ENCODE measurements at regions not wholly inside any gene's neighbourhood (a gene's known extent, or its start where the extent isn't known, plus 50 kb on each side); places are given as distances from the start of the nearest gene placed in this dataset.

DNA sequence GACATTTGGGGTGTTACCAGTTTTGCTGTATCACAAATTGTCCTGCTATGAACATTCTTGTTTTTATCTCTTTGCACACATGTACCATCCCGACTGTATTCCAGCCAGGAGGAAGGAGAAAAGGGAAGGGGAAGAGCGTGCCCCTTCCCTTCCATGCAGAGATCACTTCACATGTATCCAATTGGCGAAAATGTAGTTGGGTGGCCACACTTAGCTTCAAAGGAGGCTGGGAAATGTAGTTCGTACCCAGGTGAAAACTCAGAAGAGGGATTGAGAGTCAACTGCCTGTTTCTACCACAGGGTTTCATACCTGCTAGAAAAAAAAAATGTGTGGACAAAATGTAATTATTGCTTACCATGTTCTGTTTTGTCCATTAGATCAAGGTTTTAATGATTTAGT is 189.1 kb upstream of the PELI2 start:
- Mint-ChIP-seq H3K27ac (no peak overlapping the region), H3K9me3 (ENCODE audit: insufficient read depth) (no peaks in the 10 kb centered on the region), H3K4me1 (no peaks in the 10 kb centered on the region), H3K4me3 (no peak overlapping the region), H3K27me3 (no peaks in the 10 kb centered on the region)
- 100% methylated on average over 1 of the region's 4 CpGs for WGBS (ENCODE audit: insufficient coverage)
- no peak for ATAC-seq (ENCODE audit: low read depth)
- peaks cover 0 to 3% (median 0%) of the 10 kb centered on the region in 3 donors for H3K9me3 ChIP-seq (ENCODE audit: control extremely low read depth in 1 of 3, control insufficient read depth in 2 of 3, insufficient read depth in 1 of 3, low read length in 2 of 3)
- H3K79me2 ChIP-seq (ENCODE audit: control insufficient read depth, insufficient read depth, low read length): no peaks in the 10 kb centered on the region
- no peaks in the 10 kb centered on the region for H3K4me1 ChIP-seq (ENCODE audit: control insufficient read depth in 2 of 2, insufficient read depth in 2 of 2, low read length in 2 of 2)
- H2AFZ ChIP-seq (ENCODE audit: insufficient read depth, low read depth, low read length, poor library complexity, severe bottlenecking): no peak overlapping the region
- ChIA-PET CTCF (no interaction called here), POLR2A (no interaction called here)
- H3K4me3 ChIP-seq (ENCODE audit: control extremely low read depth in 1 of 5, extremely low read depth in 1 of 5, insufficient read depth in 1 of 5, low read depth in 2 of 5, low read length in 4 of 5): no peak overlapping the region
- no peak for DNase-seq
- no peak overlapping the region for H3K9ac ChIP-seq (ENCODE audit: low read length)
- H3K36me3 ChIP-seq (replicated peaks in 1 of 2; ENCODE audit: control extremely low read depth in 1 of 2, control insufficient read depth in 1 of 2, extremely low read depth in 1 of 2, insufficient read depth in 2 of 2, low read length in 1 of 2): no peaks in the 10 kb centered on the region
- no peaks in the 10 kb centered on the region for H4K20me1 ChIP-seq (ENCODE audit: control insufficient read depth, insufficient read depth, low read length, poor library complexity, severe bottlenecking)
- TF ChIP-seq, protein P1, sequence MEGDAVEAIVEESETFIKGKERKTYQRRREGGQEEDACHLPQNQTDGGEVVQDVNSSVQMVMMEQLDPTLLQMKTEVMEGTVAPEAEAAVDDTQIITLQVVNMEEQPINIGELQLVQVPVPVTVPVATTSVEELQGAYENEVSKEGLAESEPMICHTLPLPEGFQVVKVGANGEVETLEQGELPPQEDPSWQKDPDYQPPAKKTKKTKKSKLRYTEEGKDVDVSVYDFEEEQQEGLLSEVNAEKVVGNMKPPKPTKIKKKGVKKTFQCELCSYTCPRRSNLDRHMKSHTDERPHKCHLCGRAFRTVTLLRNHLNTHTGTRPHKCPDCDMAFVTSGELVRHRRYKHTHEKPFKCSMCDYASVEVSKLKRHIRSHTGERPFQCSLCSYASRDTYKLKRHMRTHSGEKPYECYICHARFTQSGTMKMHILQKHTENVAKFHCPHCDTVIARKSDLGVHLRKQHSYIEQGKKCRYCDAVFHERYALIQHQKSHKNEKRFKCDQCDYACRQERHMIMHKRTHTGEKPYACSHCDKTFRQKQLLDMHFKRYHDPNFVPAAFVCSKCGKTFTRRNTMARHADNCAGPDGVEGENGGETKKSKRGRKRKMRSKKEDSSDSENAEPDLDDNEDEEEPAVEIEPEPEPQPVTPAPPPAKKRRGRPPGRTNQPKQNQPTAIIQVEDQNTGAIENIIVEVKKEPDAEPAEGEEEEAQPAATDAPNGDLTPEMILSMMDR (IDR thresholded peaks at IDR 0.05): no peak
- no peak for TF ChIP-seq EZH2 (IDR thresholded peaks at IDR 0.05; ENCODE audit: borderline replicate concordance, insufficient read depth, low read depth, low read length, poor library complexity, severe bottlenecking)
- no peak overlapping the region for H3K27ac ChIP-seq (ENCODE audit: low read length in 2 of 2)
- no peak overlapping the region for H3K4me2 ChIP-seq (replicated peaks; ENCODE audit: low read depth, low read length, poor library complexity, severe bottlenecking)
- H3K27me3 ChIP-seq (replicated peaks in 1 of 4; ENCODE audit: control extremely low read depth in 1 of 4, control insufficient read depth in 3 of 4, insufficient read depth in 4 of 4, low read length in 3 of 4): no peaks in the 10 kb centered on the region
- intact Hi-C loops (cut with micrococcal nuclease): no loop called here

DNA sequence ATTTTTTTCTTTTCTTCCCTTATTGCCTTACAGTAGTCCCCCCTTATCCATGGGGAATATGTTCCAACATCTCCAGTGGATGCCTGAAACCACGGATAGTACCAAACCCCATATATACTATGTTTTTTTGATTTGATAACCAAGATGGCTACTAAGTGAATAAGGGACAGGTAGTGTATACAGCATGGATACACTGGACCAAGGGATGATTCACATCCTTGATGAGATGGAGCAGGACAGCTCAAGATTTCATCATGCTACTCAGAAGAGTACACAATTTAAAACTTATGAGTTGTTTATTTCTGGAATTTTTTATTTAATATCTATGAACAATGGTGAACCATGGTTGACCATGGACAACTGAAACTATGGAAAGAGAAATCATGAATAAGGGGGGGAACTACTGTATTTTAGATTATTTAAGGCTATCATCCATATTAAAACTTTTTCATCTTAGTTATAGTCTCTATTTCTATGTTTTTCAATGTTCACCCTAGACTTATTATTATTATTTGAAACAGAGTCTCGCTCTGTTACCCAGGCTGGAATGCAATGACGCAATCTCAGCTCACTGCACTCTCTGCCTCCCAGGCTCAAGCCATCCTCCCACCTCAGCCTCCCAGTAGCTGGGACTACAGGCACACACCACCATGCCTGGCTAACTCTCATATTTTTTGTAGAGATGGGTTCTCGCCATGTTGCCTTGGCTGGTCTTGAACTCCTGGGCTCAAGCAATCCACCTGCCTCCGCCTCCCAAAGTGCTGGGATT is 188.0 kb upstream of the PELI2 start:
- no peaks in the 10 kb centered on the region for H3K9me3 Mint-ChIP-seq (ENCODE audit: insufficient read depth)

More for the DNA sequence above, 188.0 kb upstream of the PELI2 start:
- TF ChIP-seq EZH2 (IDR thresholded peaks at IDR 0.05; ENCODE audit: borderline replicate concordance, insufficient read depth, low read depth, low read length, poor library complexity, severe bottlenecking): no peak
- TF ChIP-seq, protein P1 (IDR thresholded peaks at IDR 0.05): no peak
- no peak for DNase-seq
- Mint-ChIP-seq H3K4me1 (no peaks in the 10 kb centered on the region), H3K4me3 (no peak overlapping the region), H3K27ac (no peak overlapping the region), H3K27me3 (no peaks in the 10 kb centered on the region)
- H3K79me2 ChIP-seq (ENCODE audit: control insufficient read depth, insufficient read depth, low read length): no peaks in the 10 kb centered on the region
- POLR2A ChIA-PET: no interaction called here
- H3K4me2 ChIP-seq (replicated peaks; ENCODE audit: low read depth, low read length, poor library complexity, severe bottlenecking): no peak overlapping the region
- H3K4me3 ChIP-seq (ENCODE audit: control extremely low read depth in 1 of 5, extremely low read depth in 1 of 5, insufficient read depth in 1 of 5, low read depth in 2 of 5, low read length in 4 of 5): no peak overlapping the region
- no peaks in the 10 kb centered on the region for H3K27me3 ChIP-seq (replicated peaks in 1 of 4; ENCODE audit: control extremely low read depth in 1 of 4, control insufficient read depth in 3 of 4, insufficient read depth in 4 of 4, low read length in 3 of 4)
- no peaks in the 10 kb centered on the region for H3K36me3 ChIP-seq (replicated peaks in 1 of 2; ENCODE audit: control extremely low read depth in 1 of 2, control insufficient read depth in 1 of 2, extremely low read depth in 1 of 2, insufficient read depth in 2 of 2, low read length in 1 of 2)
- 100% methylated on average over 2 of the region's 5 CpGs for WGBS (ENCODE audit: insufficient coverage)
- no peaks in the 10 kb centered on the region for H4K20me1 ChIP-seq (ENCODE audit: control insufficient read depth, insufficient read depth, low read length, poor library complexity, severe bottlenecking)
- no peak overlapping the region for H3K9ac ChIP-seq (ENCODE audit: low read length)
- H3K9me3 ChIP-seq (ENCODE audit: control extremely low read depth in 1 of 3, control insufficient read depth in 2 of 3, insufficient read depth in 1 of 3, low read length in 2 of 3): peaks cover 0 to 3% (median 0%) of the 10 kb centered on the region in 3 donors
- intact Hi-C loops (cut with micrococcal nuclease): no loop called here
- no peaks in the 10 kb centered on the region for H3K4me1 ChIP-seq (ENCODE audit: control insufficient read depth in 2 of 2, insufficient read depth in 2 of 2, low read length in 2 of 2)
- CTCF ChIA-PET: no interaction called here
- no peak overlapping the region for H3K27ac ChIP-seq (ENCODE audit: low read length in 2 of 2)
- no peak for ATAC-seq (ENCODE audit: low read depth)
- no peak overlapping the region for H2AFZ ChIP-seq (ENCODE audit: insufficient read depth, low read depth, low read length, poor library complexity, severe bottlenecking)

Data from B cell (primary cell).